Endothelial cell of umbilical vein (primary cell): ENCODE measurements at regions not wholly inside any gene's neighbourhood (a gene's known extent, or its start where the extent isn't known, plus 50 kb on each side); places are given as distances from the start of the nearest gene placed in this dataset.
"Not testable (repeated sequence)": the region's sequence is repeated elsewhere in the genome, so short reads cannot be mapped to it uniquely, and the experiment has no call there.

Source experiments
- BruUV-seq: library from RNA; stranded (reverse); fragments of 400-500 nt; replicated peaks from 2 replicates; lab custom pipeline; 2021; lab: Mats Ljungman, UMichigan
- CTCF ChIA-PET: fragments of 300-600, 350-600 bp; sonication (Branson Sonifier 250); formaldehyde crosslinking; loops from one replicate; lab custom pipeline; 2021; ENCODE audit warnings: antibody characterized with exemption, inconsistent platforms; lab: Charles Lee
- POLR2A ChIA-PET: fragments of 300-600, 350-600 bp; sonication (Branson Sonifier 250); formaldehyde crosslinking; loops from one replicate; lab custom pipeline; 2021; ENCODE audit warnings: antibody characterized with exemption, inconsistent platforms; lab: Charles Lee
- DNase-seq: peaks from one replicate; pipeline ENCODE4 v3.0.0-alpha.2; 2011; ENCODE audit warnings: low read depth, low spot score
- FAIRE-seq: peaks from 2 replicates; lab custom pipeline; 2011; peaks lifted over from hg19 to GRCh38; lab: Jason Lieb, UNC
- H2AFZ ChIP-seq: 2 replicates; pipeline ENCODE4 v1.6.0; 2012; ENCODE audit warnings: low read depth, low read length, control low read depth, inconsistent platforms
- H3K27ac ChIP-seq: 2 replicates; pipeline ENCODE4 v1.5.1; 2011; ENCODE audit warnings: low read depth, mild to moderate bottlenecking, control low read depth, low read length, moderate library complexity; ENCODE audit not compliant: insufficient read depth
- H3K27me3 ChIP-seq, 2 experiments: 2 replicates each; pipeline versions ENCODE4 v1.6.0 to v1.6.1; 2011; ENCODE audit warnings: low read length in 2 of 2, mixed read lengths in 1 of 2; ENCODE audit not compliant: control insufficient read depth in 2 of 2, insufficient read depth in 2 of 2
- H3K36me3 ChIP-seq, 2 experiments: 2 replicates in 1 of 2; 3 replicates in 1 of 2; pipeline ENCODE4 v1.5.1; 2011; ENCODE audit warnings: low read length in 2 of 2, mild to moderate bottlenecking in 1 of 2, moderate library complexity in 1 of 2; ENCODE audit not compliant: control insufficient read depth in 2 of 2, insufficient read depth in 2 of 2; ENCODE audit errors: extremely low read depth in 1 of 2
- H3K4me1 ChIP-seq: 3 replicates; pipeline ENCODE4 v1.5.1; 2011; ENCODE audit warnings: mild to moderate bottlenecking, low read length; ENCODE audit not compliant: control insufficient read depth, insufficient read depth; ENCODE audit errors: extremely low read depth
- H3K4me2 ChIP-seq: 2 replicates; pipeline ENCODE4 v1.6.1; 2011; ENCODE audit warnings: low read length, control low read depth, mixed read lengths; ENCODE audit not compliant: insufficient read depth
- H3K4me3 ChIP-seq, 3 experiments: fragments of 200-600 bp in 1 of 3; sonication (generic), shearing (Covaris generic) in 1 of 3; replicated peaks in 1 of 3; 2 replicates each; pipeline ENCODE4 v1.5.1; 2011 to 2016; ENCODE audit warnings: control low read depth in 3 of 3, low read length in 3 of 3, mild to moderate bottlenecking in 2 of 3, inconsistent platforms in 1 of 3, low read depth in 1 of 3, moderate library complexity in 1 of 3; ENCODE audit not compliant: insufficient read depth in 1 of 3
- H3K79me2 ChIP-seq: 2 replicates; pipeline ENCODE4 v1.6.0; 2012; ENCODE audit warnings: low read length, inconsistent platforms; ENCODE audit not compliant: control insufficient read depth, insufficient read depth
- H3K9ac ChIP-seq: replicated peaks from 2 replicates; pipeline ENCODE3; 2011; ENCODE audit warnings: low read length, control low read depth; ENCODE audit not compliant: insufficient read depth; ENCODE audit errors: extremely low read depth
- H3K9me1 ChIP-seq: replicated peaks from 3 replicates; pipeline ENCODE4 v1.6.0; 2011; ENCODE audit warnings: mild to moderate bottlenecking, low read length; ENCODE audit not compliant: control insufficient read depth, insufficient read depth; ENCODE audit errors: extremely low read depth
- H3K9me3 ChIP-seq: replicated peaks from 2 replicates; pipeline ENCODE4 v1.5.1; 2012; ENCODE audit warnings: low read length, inconsistent platforms; ENCODE audit not compliant: control insufficient read depth, insufficient read depth
- H4K20me1 ChIP-seq: replicated peaks from 2 replicates; pipeline ENCODE3; 2011; ENCODE audit warnings: mild to moderate bottlenecking, low read length; ENCODE audit not compliant: control insufficient read depth, insufficient read depth; ENCODE audit errors: extremely low read depth
- JUN ChIP-seq: IDR thresholded peaks from 2 replicates; pipeline ENCODE4 v1.6.1; 2011; ENCODE audit warnings: borderline replicate concordance, low read depth; ENCODE audit not compliant: insufficient read length, insufficient read depth
- POLR2A ChIP-seq: IDR thresholded peaks from 2 replicates; pipeline ENCODE4 v1.6.1; 2012; ENCODE audit warnings: low read depth, mild to moderate bottlenecking, control low read depth, low read length
- dilution Hi-C: fragments of 300-500 bp; cut with MboI; formaldehyde crosslinking; loops from one replicate; pipeline ENCODE4 v1.15.0; 2019; ENCODE audit warnings: low sequenced_read_pairs; ENCODE audit not compliant: extremely low pct_ligation_motif_present
- intact Hi-C: fragments of 100-400 bp; cut with micrococcal nuclease; formaldehyde crosslinking; loops from one replicate; pipeline ENCODE4 v1.10.0; 2022
- TF ChIP-seq, protein P1 (sequence below), 2 donors: IDR thresholded peaks; 1 replicate in 1 of 2; 2 replicates in 1 of 2; pipeline ENCODE4 v1.5.1; 2011; ENCODE audit warnings: low read length in 2 of 2, mild to moderate bottlenecking in 2 of 2, moderate library complexity in 2 of 2, control low read depth in 1 of 2, inconsistent platforms in 1 of 2, low read depth in 1 of 2; ENCODE audit not compliant: insufficient read depth in 1 of 2; ENCODE audit errors: extremely low read depth in 1 of 2

DNA sequence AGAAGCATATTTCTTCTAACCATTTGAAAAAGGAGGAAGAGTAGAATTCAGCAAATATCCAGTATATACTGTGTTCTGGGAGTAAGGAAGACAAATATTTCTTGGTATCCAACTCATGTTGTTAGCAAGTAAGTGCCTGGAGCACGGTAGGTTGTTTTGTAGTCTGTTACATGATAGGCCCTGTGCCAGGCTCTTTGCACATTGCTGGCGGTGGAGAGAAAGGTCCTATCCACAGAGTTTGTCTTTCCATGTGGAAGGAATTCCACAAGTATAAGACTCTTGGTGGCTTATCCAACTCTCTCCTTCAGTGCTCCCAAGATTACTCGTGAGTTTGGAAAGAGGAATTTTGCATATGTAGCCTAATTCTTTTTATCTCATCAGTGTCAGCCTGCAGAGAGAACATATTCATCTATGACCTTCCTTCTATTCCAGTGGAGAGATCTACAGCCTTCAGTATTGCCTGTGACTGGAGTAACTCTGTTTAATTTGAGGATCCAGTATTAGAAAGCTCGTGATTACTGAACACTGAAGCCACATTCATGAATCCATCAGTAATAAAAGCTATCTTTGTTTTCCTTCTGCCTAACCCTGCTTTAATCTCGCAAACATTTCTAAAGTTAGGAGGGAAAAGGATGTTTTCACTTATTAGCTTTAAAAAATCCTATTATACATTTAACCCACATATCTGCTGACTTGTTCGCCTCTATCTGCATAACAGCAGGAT is 183.9 kb upstream of the CSNK1A1L start:
- no peak overlapping the region for H3K4me3 ChIP-seq
- no peak overlapping the region for H3K4me2 ChIP-seq
- BruUV-seq, result no TSS peak
- intact Hi-C loops (loop anchor here (2.0 kb wide), 2 partner anchors 49 to 71 kb away; no protein-coding TSS in a partner anchor), dilution Hi-C loops (no loop called here)
- H3K27ac ChIP-seq, result no peak overlapping the region
- no peaks in the 10 kb centered on the region for H3K9me3 ChIP-seq
- H3K36me3 ChIP-seq, result no peaks in the 10 kb centered on the region
- peak; percentile 21 for DNase-seq
- no peak overlapping the region for H3K9ac ChIP-seq
- TF ChIP-seq, protein P1, sequence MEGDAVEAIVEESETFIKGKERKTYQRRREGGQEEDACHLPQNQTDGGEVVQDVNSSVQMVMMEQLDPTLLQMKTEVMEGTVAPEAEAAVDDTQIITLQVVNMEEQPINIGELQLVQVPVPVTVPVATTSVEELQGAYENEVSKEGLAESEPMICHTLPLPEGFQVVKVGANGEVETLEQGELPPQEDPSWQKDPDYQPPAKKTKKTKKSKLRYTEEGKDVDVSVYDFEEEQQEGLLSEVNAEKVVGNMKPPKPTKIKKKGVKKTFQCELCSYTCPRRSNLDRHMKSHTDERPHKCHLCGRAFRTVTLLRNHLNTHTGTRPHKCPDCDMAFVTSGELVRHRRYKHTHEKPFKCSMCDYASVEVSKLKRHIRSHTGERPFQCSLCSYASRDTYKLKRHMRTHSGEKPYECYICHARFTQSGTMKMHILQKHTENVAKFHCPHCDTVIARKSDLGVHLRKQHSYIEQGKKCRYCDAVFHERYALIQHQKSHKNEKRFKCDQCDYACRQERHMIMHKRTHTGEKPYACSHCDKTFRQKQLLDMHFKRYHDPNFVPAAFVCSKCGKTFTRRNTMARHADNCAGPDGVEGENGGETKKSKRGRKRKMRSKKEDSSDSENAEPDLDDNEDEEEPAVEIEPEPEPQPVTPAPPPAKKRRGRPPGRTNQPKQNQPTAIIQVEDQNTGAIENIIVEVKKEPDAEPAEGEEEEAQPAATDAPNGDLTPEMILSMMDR (IDR thresholded peaks at IDR 0.05; ENCODE audit: extremely low read depth in 1 of 2, insufficient read depth in 1 of 2, low read depth in 1 of 2, low read length in 2 of 2), result no peak
- FAIRE-seq, result no peak
- H3K4me1 ChIP-seq, result peaks cover 21% of the 10 kb centered on the region
- no peak overlapping the region for H2AFZ ChIP-seq
- no peaks in the 10 kb centered on the region for H4K20me1 ChIP-seq
- H3K27me3 ChIP-seq, result no peaks in the 10 kb centered on the region
- ChIA-PET POLR2A (no interaction called here), CTCF (interaction anchor here (0.6 to 0.9 kb wide), 2 partner anchors 14 to 660 kb away, joined by 3 read pairs; no protein-coding TSS in a partner anchor)
- no peaks in the 10 kb centered on the region for H3K79me2 ChIP-seq
- peaks cover 2% of the 10 kb centered on the region for H3K9me1 ChIP-seq

DNA sequence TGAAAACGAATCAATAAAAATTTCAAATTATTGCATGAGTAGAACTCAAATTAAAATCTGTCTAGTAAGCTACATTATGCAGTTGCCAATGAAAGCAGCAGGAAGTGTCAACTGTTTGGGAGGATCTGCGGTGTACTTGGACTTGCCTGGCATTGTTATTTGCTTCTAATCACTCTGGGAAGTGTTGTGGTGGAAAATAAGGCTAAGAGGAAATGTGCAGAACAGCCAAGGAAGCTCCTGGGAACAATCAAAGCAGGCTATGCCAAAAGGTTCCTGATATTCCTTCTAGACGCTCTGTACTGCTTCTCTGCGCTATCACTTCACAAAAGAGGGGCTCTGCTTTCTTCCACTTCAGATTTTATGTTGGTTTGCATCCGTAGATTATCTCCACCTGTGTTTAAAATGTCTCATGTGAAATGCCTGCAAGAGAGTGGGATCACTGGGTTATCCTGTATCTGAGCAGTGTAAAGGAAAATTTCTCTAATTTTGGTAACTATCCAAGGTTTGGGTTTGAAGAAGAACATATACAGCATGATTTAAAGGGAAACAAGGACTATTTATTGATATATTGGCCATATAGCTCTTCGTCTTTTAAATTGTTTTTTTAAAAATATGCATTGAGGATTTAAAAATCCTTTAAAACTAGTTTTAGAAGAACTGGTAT is 182.7 kb upstream of the CSNK1A1L start:
- dilution Hi-C loops, result no loop called here

DNA sequence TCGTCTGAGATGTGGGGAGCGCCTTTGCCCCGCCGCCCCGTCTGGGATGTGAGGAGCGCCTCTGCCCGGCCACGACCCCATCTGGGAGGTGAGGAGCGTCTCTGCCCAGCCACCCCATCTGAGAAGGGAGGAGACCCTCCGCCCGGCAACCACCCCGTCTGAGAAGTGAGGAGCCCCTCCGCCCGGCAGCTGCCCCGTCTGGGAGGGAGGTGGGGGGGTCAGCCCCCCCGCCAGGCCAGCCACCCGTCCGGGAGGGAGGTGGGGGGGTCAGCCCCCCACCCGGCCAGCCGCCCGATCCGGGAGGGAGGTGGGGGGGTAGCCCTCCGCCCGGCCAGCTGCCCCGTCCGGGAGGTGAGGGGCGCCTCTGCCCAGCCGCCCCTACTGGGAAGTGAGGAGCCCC is 174.8 kb upstream of the CSNK1A1L start:
- H2AFZ ChIP-seq, H3K9me1 ChIP-seq, H3K27ac ChIP-seq, H3K9me3 ChIP-seq, H3K36me3 ChIP-seq, H4K20me1 ChIP-seq, intact Hi-C loops, H3K4me3 ChIP-seq, H3K4me1 ChIP-seq, DNase-seq, FAIRE-seq, POLR2A ChIA-PET, H3K27me3 ChIP-seq, H3K4me2 ChIP-seq, H3K79me2 ChIP-seq, dilution Hi-C loops, BruUV-seq, CTCF ChIA-PET, H3K9ac ChIP-seq: not testable (repeated sequence)

More for the DNA sequence above, 182.7 kb upstream of the CSNK1A1L start:
- ChIA-PET POLR2A (no interaction called here), CTCF (interaction anchor here (0.6 to 1.1 kb wide), 5 partner anchors 15 to 661 kb away, joined by 3 to 4 read pairs (median 3); no protein-coding TSS in a partner anchor)
- FAIRE-seq (peak; percentile 92), DNase-seq (peak; percentile 93)
- Histone ChIP-seq H3K4me1 (peaks cover 21% of the 10 kb centered on the region), H3K9ac (no peak overlapping the region), H3K4me2 (peak overlapping the region; percentile 34), H3K27me3 (no peaks in the 10 kb centered on the region), H3K9me3 (no peaks in the 10 kb centered on the region), H4K20me1 (no peaks in the 10 kb centered on the region), H3K4me3 (no peak overlapping the region), H2AFZ (peak overlapping the region; percentile 62), H3K9me1 (peaks cover 2% of the 10 kb centered on the region), H3K27ac (peak overlapping the region; percentile 42), H3K79me2 (no peaks in the 10 kb centered on the region), H3K36me3 (no peaks in the 10 kb centered on the region)
- no TSS peak for BruUV-seq
- TF ChIP-seq POLR2A (no peak), JUN (peak; percentile 38)
- intact Hi-C loops, result loop anchor here (1.0 to 2.0 kb wide), 3 partner anchors 51 to 160 kb away; no protein-coding TSS in a partner anchor
